DND-41 (cell line): ENCODE measurements at regions not wholly inside any gene's neighbourhood (a gene's known extent, or its start where the extent isn't known, plus 50 kb on each side); places are given as distances from the start of the nearest gene placed in this dataset.
"Not testable (repeated sequence)": the region's sequence is repeated elsewhere in the genome, so short reads cannot be mapped to it uniquely, and the experiment has no call there.

Experiments used
- ATAC-seq: fragments of 200-7000 bp; cut with Tn5 transposase; 3 replicates; pipeline ENCODE4 v1.9.1; 2021; ENCODE audit warnings: low read depth; ENCODE audit not compliant: insufficient read depth
- DNase-seq: peaks from one replicate; pipeline ENCODE4 v3.0.0-alpha.2; 2020
- H2AFZ ChIP-seq: 2 replicates; pipeline ENCODE4 v1.6.0; 2012; ENCODE audit warnings: low read depth, low read length
- H3K27ac ChIP-seq: 2 replicates; pipeline ENCODE4 v1.5.1; 2012; ENCODE audit warnings: low read length, inconsistent platforms
- H3K27me3 ChIP-seq: fragments of 200-600 bp; sonication (generic); 2 replicates; pipeline ENCODE4 v1.6.0; 2012; ENCODE audit warnings: low read length, mild to moderate bottlenecking, inconsistent platforms; ENCODE audit not compliant: insufficient read depth, poor library complexity
- H3K36me3 ChIP-seq: 2 replicates; pipeline ENCODE4 v1.5.1; 2012; ENCODE audit warnings: low read length, inconsistent platforms; ENCODE audit not compliant: insufficient read depth
- H3K4me1 ChIP-seq: 2 replicates; pipeline ENCODE4 v1.5.1; 2012; ENCODE audit warnings: mild to moderate bottlenecking, low read length; ENCODE audit not compliant: insufficient read depth
- H3K4me2 ChIP-seq: 2 replicates; pipeline ENCODE4 v1.6.0; 2012; ENCODE audit warnings: mild to moderate bottlenecking, moderate library complexity, low read length, inconsistent platforms; ENCODE audit not compliant: insufficient read depth
- H3K4me3 ChIP-seq, 2 experiments: fragments of 200-600 bp in 1 of 2; shearing (Covaris generic) in 1 of 2; 2 replicates each; pipeline ENCODE4 v1.5.1; 2012 to 2016; ENCODE audit warnings: inconsistent platforms in 2 of 2, low read length in 2 of 2, mild to moderate bottlenecking in 2 of 2, low read depth in 1 of 2, moderate library complexity in 1 of 2
- H3K79me2 ChIP-seq: 2 replicates; pipeline ENCODE4 v1.6.0; 2012; ENCODE audit warnings: low read length, inconsistent platforms; ENCODE audit not compliant: insufficient read depth
- H3K9ac ChIP-seq: 2 replicates; pipeline ENCODE4 v1.6.0; 2012; ENCODE audit warnings: low read depth, mild to moderate bottlenecking, inconsistent platforms, low read length, moderate library complexity
- H3K9me3 ChIP-seq: 2 replicates; pipeline ENCODE4 v1.5.1; 2012; ENCODE audit warnings: low read length, moderate library complexity, mild to moderate bottlenecking, inconsistent platforms; ENCODE audit not compliant: insufficient read depth, severe bottlenecking
- H4K20me1 ChIP-seq: 2 replicates; pipeline ENCODE4 v1.6.0; 2012; ENCODE audit warnings: low read length; ENCODE audit not compliant: insufficient read depth
- EZH2 ChIP-seq: IDR thresholded peaks from 3 replicates; pipeline ENCODE4 v1.6.1; 2012; ENCODE audit warnings: borderline replicate concordance, low read depth, mild to moderate bottlenecking, moderate library complexity, low read length, inconsistent platforms; ENCODE audit not compliant: severe bottlenecking
- TF ChIP-seq, protein P1 (sequence below): IDR thresholded peaks from 2 replicates; pipeline ENCODE4 v1.5.1; 2012; ENCODE audit warnings: borderline replicate concordance, low read length, moderate library complexity, mild to moderate bottlenecking; ENCODE audit not compliant: poor library complexity, severe bottlenecking; ENCODE audit errors: extremely low read depth

DNA sequence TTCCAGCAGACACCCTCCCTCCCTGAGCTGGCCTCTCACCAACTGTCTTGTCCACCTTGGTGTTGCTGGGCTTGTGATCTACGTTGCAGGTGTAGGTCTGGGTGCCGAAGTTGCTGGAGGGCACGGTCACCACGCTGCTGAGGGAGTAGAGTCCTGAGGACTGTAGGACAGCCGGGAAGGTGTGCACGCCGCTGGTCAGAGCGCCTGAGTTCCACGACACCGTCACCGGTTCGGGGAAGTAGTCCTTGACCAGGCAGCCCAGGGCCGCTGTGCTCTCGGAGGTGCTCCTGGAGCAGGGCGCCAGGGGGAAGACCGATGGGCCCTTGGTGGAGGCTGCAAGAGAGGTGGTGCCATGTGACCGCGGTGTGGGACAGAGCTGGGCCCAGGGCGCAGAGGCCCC, 118.1 kb downstream of the TMEM121 start:
- not testable (repeated sequence) for H3K79me2 ChIP-seq, H3K9me3 ChIP-seq, H3K27me3 ChIP-seq, H3K4me3 ChIP-seq, H3K36me3 ChIP-seq, H3K4me1 ChIP-seq, H3K4me2 ChIP-seq, H3K9ac ChIP-seq, DNase-seq, H2AFZ ChIP-seq, H3K27ac ChIP-seq, H4K20me1 ChIP-seq, ATAC-seq

DNA sequence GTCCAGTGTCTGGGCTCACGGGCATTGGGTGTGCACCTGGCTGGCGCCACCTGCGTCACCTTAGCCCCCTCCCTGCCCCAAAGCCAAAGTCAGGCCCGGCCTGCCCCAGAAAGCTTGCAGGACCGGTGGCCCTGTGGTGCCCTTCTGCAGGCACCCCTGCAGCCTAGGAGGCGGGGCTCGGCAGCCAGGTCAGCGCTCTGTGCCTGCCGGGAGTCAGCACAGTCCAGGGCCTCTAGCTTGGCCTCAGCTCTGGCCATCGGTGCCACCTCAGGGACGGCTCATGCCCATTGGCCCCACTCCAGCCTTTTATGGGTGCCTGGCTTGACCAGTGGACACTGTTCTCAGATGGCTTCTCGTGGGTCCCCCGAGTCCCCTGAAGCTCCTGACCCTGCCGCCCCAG, 118.5 kb downstream of the TMEM121 start:
- H3K27me3 ChIP-seq, H3K36me3 ChIP-seq, ATAC-seq, H3K4me1 ChIP-seq, DNase-seq, H3K9ac ChIP-seq, H3K27ac ChIP-seq, H4K20me1 ChIP-seq, H3K9me3 ChIP-seq, H3K4me2 ChIP-seq, H3K79me2 ChIP-seq, H2AFZ ChIP-seq, H3K4me3 ChIP-seq: not testable (repeated sequence)

DNA sequence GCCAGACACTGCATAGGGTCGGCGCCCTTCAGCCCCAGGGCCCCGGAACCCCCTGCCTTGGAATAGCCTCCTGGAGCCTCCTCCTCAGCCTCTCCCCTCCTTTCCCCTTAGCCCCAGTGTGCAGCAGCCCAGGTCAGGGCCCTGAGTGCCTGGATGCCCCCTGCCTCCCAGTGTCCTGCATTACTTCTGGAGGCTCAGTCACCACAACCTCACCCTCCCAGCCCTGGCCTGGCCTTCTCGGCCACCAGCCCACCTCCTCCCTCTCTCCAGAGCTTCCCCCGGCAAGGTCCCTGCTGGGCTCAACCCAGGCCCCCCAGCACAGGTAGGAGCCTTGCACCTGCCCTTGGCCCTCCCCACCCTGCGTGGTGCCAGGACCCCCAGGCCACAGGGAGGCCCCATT, 119.0 kb downstream of the TMEM121 start:
- H2AFZ ChIP-seq, H3K4me2 ChIP-seq, H3K27me3 ChIP-seq, H3K79me2 ChIP-seq, H3K4me1 ChIP-seq, H3K36me3 ChIP-seq, H3K4me3 ChIP-seq, H3K27ac ChIP-seq, H3K9ac ChIP-seq, ATAC-seq, H4K20me1 ChIP-seq, DNase-seq, H3K9me3 ChIP-seq: not testable (repeated sequence)

DNA sequence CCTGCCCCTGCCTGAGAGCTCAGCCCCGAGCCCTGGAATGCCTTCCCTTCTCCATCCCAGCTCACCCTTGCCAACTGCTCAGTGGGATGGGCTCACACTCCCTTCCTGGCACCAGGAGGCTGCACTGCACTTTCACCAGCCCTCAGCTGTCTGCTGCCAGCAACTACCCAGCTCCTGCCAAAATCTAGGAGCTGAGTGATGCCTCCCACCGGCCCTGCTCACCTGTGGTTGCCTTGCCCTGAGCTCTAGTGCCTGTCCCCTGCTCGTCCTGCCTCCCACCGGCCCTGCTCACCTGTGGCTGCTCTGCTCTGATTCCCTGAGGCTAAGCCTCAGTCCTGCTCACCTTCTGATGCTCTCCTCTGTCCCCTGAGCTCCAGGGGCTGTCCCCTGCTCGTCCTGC, 119.8 kb downstream of the TMEM121 start:
- Histone ChIP-seq H3K9ac (no peak overlapping the region), H3K4me3 (no peak overlapping the region), H3K79me2 (no peaks in the 10 kb centered on the region), H4K20me1 (no peaks in the 10 kb centered on the region), H3K27ac (no peak overlapping the region), H2AFZ (no peak overlapping the region), H3K4me2 (no peak overlapping the region), H3K36me3 (no peaks in the 10 kb centered on the region), H3K9me3 (no peaks in the 10 kb centered on the region), H3K4me1 (no peaks in the 10 kb centered on the region), H3K27me3 (no peaks in the 10 kb centered on the region)
- no peak for TF ChIP-seq EZH2
- TF ChIP-seq, protein P1, sequence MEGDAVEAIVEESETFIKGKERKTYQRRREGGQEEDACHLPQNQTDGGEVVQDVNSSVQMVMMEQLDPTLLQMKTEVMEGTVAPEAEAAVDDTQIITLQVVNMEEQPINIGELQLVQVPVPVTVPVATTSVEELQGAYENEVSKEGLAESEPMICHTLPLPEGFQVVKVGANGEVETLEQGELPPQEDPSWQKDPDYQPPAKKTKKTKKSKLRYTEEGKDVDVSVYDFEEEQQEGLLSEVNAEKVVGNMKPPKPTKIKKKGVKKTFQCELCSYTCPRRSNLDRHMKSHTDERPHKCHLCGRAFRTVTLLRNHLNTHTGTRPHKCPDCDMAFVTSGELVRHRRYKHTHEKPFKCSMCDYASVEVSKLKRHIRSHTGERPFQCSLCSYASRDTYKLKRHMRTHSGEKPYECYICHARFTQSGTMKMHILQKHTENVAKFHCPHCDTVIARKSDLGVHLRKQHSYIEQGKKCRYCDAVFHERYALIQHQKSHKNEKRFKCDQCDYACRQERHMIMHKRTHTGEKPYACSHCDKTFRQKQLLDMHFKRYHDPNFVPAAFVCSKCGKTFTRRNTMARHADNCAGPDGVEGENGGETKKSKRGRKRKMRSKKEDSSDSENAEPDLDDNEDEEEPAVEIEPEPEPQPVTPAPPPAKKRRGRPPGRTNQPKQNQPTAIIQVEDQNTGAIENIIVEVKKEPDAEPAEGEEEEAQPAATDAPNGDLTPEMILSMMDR: no peak
- DNase-seq (no peak), ATAC-seq (peak; percentile 19; the same call in 1 of the 3 replicates)

DNA sequence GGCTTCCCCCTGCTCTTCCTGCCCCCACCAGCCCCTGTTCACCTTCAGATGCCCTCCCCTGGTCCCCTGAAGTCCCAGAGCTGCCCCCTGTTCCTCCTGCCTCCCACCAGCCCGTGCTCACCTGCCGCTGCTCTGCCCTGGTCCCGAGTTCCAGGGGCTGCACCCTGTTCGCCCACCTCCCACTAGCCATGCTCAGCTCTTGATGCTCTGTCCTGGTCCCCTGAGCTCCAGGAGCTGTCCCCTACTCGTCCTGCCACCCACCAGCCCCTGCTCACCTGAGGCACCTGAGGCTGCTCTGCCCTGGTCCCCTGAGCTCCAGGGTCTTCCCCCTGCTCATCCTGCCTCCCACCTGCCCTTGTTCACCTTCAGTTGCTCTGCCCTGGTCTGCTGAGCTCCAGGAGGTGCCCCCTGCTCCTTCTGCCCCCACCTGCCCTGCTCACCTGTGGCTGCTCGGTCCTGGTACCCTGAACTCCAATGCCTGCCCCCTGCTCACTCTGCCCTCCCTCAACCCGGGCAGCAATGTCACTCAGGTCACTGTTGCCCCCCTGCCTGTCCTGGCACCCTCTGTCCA, 120.4 kb downstream of the TMEM121 start:
- H3K27ac ChIP-seq, H3K4me2 ChIP-seq, H4K20me1 ChIP-seq, H3K4me3 ChIP-seq, H3K36me3 ChIP-seq, ATAC-seq, H3K4me1 ChIP-seq, DNase-seq, H2AFZ ChIP-seq, H3K9ac ChIP-seq, H3K27me3 ChIP-seq, H3K9me3 ChIP-seq, H3K79me2 ChIP-seq: not testable (repeated sequence)

DNA sequence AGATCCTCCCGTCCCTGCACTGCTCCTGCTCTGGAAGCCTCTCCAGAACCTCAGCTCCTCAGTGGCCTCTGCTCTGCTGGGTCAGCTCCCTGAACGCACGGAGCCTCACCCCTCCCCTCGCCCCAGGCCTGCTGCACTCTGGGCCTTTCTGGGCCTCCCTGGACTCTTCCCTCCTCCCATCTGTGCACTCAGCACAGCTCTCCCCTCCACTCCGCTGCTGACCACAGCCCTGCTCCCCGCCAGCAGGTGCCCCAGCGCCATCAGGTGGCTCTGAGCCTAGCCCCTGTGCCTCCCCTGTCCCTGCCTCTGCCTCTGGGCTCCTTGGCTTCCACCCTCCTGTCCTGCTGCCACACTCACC, 121.0 kb downstream of the TMEM121 start:
- H3K27ac ChIP-seq, H3K4me1 ChIP-seq, DNase-seq, ATAC-seq, H3K27me3 ChIP-seq, H3K4me3 ChIP-seq, H3K79me2 ChIP-seq, H3K9me3 ChIP-seq, H4K20me1 ChIP-seq, H3K4me2 ChIP-seq, H3K9ac ChIP-seq, H2AFZ ChIP-seq, H3K36me3 ChIP-seq: not testable (repeated sequence)
